Sigmoid colon (tissue), 3 donors: ENCODE measurements at regions not wholly inside any gene's neighbourhood (a gene's known extent, or its start where the extent isn't known, plus 50 kb on each side); places are given as distances from the start of the nearest gene placed in this dataset.

Experiments used
- POLR2A ChIP-seq, 2 donors: fragments of 450-650 bp; IDR thresholded peaks; one replicate each; pipeline ENCODE4 v1.6.1; 2016; ENCODE audit warnings: antibody characterized with exemption in 2 of 2, mild to moderate bottlenecking in 2 of 2, moderate library complexity in 2 of 2
- TF ChIP-seq, protein P1 (sequence below), 4 experiments: fragments of 450-650 bp in 3 of 4; fragments of 200-600 bp in 1 of 4; IDR thresholded peaks; one replicate each; pipeline ENCODE4 v1.5.1; 2016 to 2019; ENCODE audit warnings: antibody characterized with exemption in 4 of 4, mild to moderate bottlenecking in 3 of 4, moderate library complexity in 2 of 4

GRCh38 chr15:97861529-97862260 lies 98.8 kb upstream of the ARRDC4 start:
- TF ChIP-seq, protein P1, sequence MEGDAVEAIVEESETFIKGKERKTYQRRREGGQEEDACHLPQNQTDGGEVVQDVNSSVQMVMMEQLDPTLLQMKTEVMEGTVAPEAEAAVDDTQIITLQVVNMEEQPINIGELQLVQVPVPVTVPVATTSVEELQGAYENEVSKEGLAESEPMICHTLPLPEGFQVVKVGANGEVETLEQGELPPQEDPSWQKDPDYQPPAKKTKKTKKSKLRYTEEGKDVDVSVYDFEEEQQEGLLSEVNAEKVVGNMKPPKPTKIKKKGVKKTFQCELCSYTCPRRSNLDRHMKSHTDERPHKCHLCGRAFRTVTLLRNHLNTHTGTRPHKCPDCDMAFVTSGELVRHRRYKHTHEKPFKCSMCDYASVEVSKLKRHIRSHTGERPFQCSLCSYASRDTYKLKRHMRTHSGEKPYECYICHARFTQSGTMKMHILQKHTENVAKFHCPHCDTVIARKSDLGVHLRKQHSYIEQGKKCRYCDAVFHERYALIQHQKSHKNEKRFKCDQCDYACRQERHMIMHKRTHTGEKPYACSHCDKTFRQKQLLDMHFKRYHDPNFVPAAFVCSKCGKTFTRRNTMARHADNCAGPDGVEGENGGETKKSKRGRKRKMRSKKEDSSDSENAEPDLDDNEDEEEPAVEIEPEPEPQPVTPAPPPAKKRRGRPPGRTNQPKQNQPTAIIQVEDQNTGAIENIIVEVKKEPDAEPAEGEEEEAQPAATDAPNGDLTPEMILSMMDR (IDR thresholded peaks at IDR 0.05): no peak
- no peak for TF ChIP-seq POLR2A (IDR thresholded peaks at IDR 0.05)
